ENCODE measurements at regions not wholly inside any gene's neighbourhood (a gene's known extent, or its start where the extent isn't known, plus 50 kb on each side); places are given as distances from the start of the nearest gene placed in this dataset.

- H3K36me3 ChIP-seq (ENCODE audit: control insufficient read depth in 4 of 4, insufficient read depth in 4 of 4, low read length in 3 of 4), result no peaks in the 10 kb centered on the region
- H3K27me3 ChIP-seq (replicated peaks in 2 of 5; ENCODE audit: control insufficient read depth in 4 of 5, insufficient read depth in 5 of 5, low read length in 4 of 5), result no peaks in the 10 kb centered on the region
- ChIA-PET POLR2A (no interaction called here), CTCF (interaction anchor here (0.7 kb wide), 1 partner anchor 368 kb away, joined by 3 read pairs; no protein-coding TSS in a partner anchor)
- H3K9me3 ChIP-seq (ENCODE audit: control extremely low read depth in 1 of 5, control insufficient read depth in 4 of 5, insufficient read depth in 2 of 5, low read depth in 1 of 5, low read length in 4 of 5), result no peaks in the 10 kb centered on the region
- 91% methylated on average over 2 of the region's 4 CpGs for WGBS (ENCODE audit: insufficient coverage)
- no peak overlapping the region for H3K27ac ChIP-seq (ENCODE audit: insufficient read depth in 1 of 2, low read depth in 1 of 2, low read length in 2 of 2, poor library complexity in 1 of 2, severe bottlenecking in 2 of 2)
- no peaks in the 10 kb centered on the region for H3K4me1 ChIP-seq (ENCODE audit: control extremely low read depth in 1 of 4, control insufficient read depth in 4 of 4, insufficient read depth in 4 of 4, low read length in 3 of 4)
- DNase-seq, result peak in 2 of 3 donors; percentile 6 to 25
- no peak overlapping the region for H3K4me3 ChIP-seq (ENCODE audit: control insufficient read depth in 1 of 7, extremely low read depth in 1 of 7, insufficient read depth in 4 of 7, low read depth in 2 of 7, low read length in 6 of 7)
Observed at GRCh38 chr4:12409507-12410190, 981.0 kb upstream of the HS3ST1 start.

- no peaks in the 10 kb centered on the region for H3K36me3 ChIP-seq (ENCODE audit: control insufficient read depth in 4 of 4, insufficient read depth in 4 of 4, low read length in 3 of 4)
- DNase-seq, result no peak
- CTCF ChIA-PET, result no interaction called here
- no peak overlapping the region for H3K27ac ChIP-seq (ENCODE audit: insufficient read depth in 1 of 2, low read depth in 1 of 2, low read length in 2 of 2, poor library complexity in 1 of 2, severe bottlenecking in 2 of 2)
- H3K4me3 ChIP-seq (ENCODE audit: control insufficient read depth in 1 of 7, extremely low read depth in 1 of 7, insufficient read depth in 4 of 7, low read depth in 2 of 7, low read length in 6 of 7), result no peak overlapping the region
- no peaks in the 10 kb centered on the region for H3K9me3 ChIP-seq (ENCODE audit: control extremely low read depth in 1 of 5, control insufficient read depth in 4 of 5, insufficient read depth in 2 of 5, low read depth in 1 of 5, low read length in 4 of 5)
- WGBS (ENCODE audit: insufficient coverage), result no CpG with 5 or more reads among the region's 1 CpG
- POLR2A ChIA-PET, result no interaction called here
- no peaks in the 10 kb centered on the region for H3K27me3 ChIP-seq (replicated peaks in 2 of 5; ENCODE audit: control insufficient read depth in 4 of 5, insufficient read depth in 5 of 5, low read length in 4 of 5)
- H3K4me1 ChIP-seq (ENCODE audit: control extremely low read depth in 1 of 4, control insufficient read depth in 4 of 4, insufficient read depth in 4 of 4, low read length in 3 of 4), result no peaks in the 10 kb centered on the region
Observed at GRCh38 chr4:12408364-12408763, 979.7 kb upstream of the HS3ST1 start.

GRCh38 chr4:12403175-12403574 is 974.5 kb upstream of the HS3ST1 start:
- H3K9me3 ChIP-seq (ENCODE audit: control extremely low read depth in 1 of 5, control insufficient read depth in 4 of 5, insufficient read depth in 2 of 5, low read depth in 1 of 5, low read length in 4 of 5), result no peaks in the 10 kb centered on the region
- CTCF ChIA-PET, result no interaction called here
- POLR2A ChIA-PET, result no interaction called here
- no peak overlapping the region for H3K27ac ChIP-seq (ENCODE audit: insufficient read depth in 1 of 2, low read depth in 1 of 2, low read length in 2 of 2, poor library complexity in 1 of 2, severe bottlenecking in 2 of 2)
- H3K27me3 ChIP-seq (replicated peaks in 2 of 5; ENCODE audit: control insufficient read depth in 4 of 5, insufficient read depth in 5 of 5, low read length in 4 of 5), result no peaks in the 10 kb centered on the region
- no peak overlapping the region for H3K4me3 ChIP-seq (ENCODE audit: control insufficient read depth in 1 of 7, extremely low read depth in 1 of 7, insufficient read depth in 4 of 7, low read depth in 2 of 7, low read length in 6 of 7)
- no peaks in the 10 kb centered on the region for H3K4me1 ChIP-seq (ENCODE audit: control extremely low read depth in 1 of 4, control insufficient read depth in 4 of 4, insufficient read depth in 4 of 4, low read length in 3 of 4)
- 100% methylated on average over 1 of the region's 2 CpGs for WGBS (ENCODE audit: insufficient coverage)
- DNase-seq, result no peak
- H3K36me3 ChIP-seq (ENCODE audit: control insufficient read depth in 4 of 4, insufficient read depth in 4 of 4, low read length in 3 of 4), result no peaks in the 10 kb centered on the region

- Histone ChIP-seq H3K4me3 (ENCODE audit: control insufficient read depth in 1 of 7, extremely low read depth in 1 of 7, insufficient read depth in 4 of 7, low read depth in 2 of 7, low read length in 6 of 7) (no peak overlapping the region), H3K27ac (ENCODE audit: insufficient read depth in 1 of 2, low read depth in 1 of 2, low read length in 2 of 2, poor library complexity in 1 of 2, severe bottlenecking in 2 of 2) (no peak overlapping the region), H3K9me3 (ENCODE audit: control extremely low read depth in 1 of 5, control insufficient read depth in 4 of 5, insufficient read depth in 2 of 5, low read depth in 1 of 5, low read length in 4 of 5) (no peaks in the 10 kb centered on the region), H3K27me3 (replicated peaks in 2 of 5; ENCODE audit: control insufficient read depth in 4 of 5, insufficient read depth in 5 of 5, low read length in 4 of 5) (no peaks in the 10 kb centered on the region), H3K36me3 (ENCODE audit: control insufficient read depth in 4 of 4, insufficient read depth in 4 of 4, low read length in 3 of 4) (no peaks in the 10 kb centered on the region), H3K4me1 (ENCODE audit: control extremely low read depth in 1 of 4, control insufficient read depth in 4 of 4, insufficient read depth in 4 of 4, low read length in 3 of 4) (no peaks in the 10 kb centered on the region)
- POLR2A ChIA-PET, result no interaction called here
- peak; percentile 14 to 52 (median 34) for DNase-seq
- no CpG with 5 or more reads among the region's 4 CpGs for WGBS (ENCODE audit: insufficient coverage)
- CTCF ChIA-PET, result no interaction called here
Observed at GRCh38 chr4:12399781-12400180, 971.1 kb upstream of the HS3ST1 start.

- POLR2A ChIA-PET, result no interaction called here
- 95% methylated on average over 2 of the region's 2 CpGs for WGBS (ENCODE audit: insufficient coverage)
- no peaks in the 10 kb centered on the region for H3K36me3 ChIP-seq (ENCODE audit: control insufficient read depth in 4 of 4, insufficient read depth in 4 of 4, low read length in 3 of 4)
Observed at GRCh38 chr4:12393631-12394262, 965.1 kb upstream of the HS3ST1 start.

GRCh38 chr4:12389604-12390003 is 960.9 kb upstream of the HS3ST1 start:
- no peak for DNase-seq
- POLR2A ChIA-PET, result no interaction called here
- Histone ChIP-seq H3K36me3 (ENCODE audit: control insufficient read depth in 4 of 4, insufficient read depth in 4 of 4, low read length in 3 of 4) (no peaks in the 10 kb centered on the region), H3K9me3 (ENCODE audit: control extremely low read depth in 1 of 5, control insufficient read depth in 4 of 5, insufficient read depth in 2 of 5, low read depth in 1 of 5, low read length in 4 of 5) (peaks cover 0 to 2% (median 0%) of the 10 kb centered on the region in 5 experiments), H3K27ac (ENCODE audit: insufficient read depth in 1 of 2, low read depth in 1 of 2, low read length in 2 of 2, poor library complexity in 1 of 2, severe bottlenecking in 2 of 2) (no peak overlapping the region), H3K4me3 (ENCODE audit: control insufficient read depth in 1 of 7, extremely low read depth in 1 of 7, insufficient read depth in 4 of 7, low read depth in 2 of 7, low read length in 6 of 7) (no peak overlapping the region), H3K4me1 (ENCODE audit: control extremely low read depth in 1 of 4, control insufficient read depth in 4 of 4, insufficient read depth in 4 of 4, low read length in 3 of 4) (no peaks in the 10 kb centered on the region), H3K27me3 (replicated peaks in 2 of 5; ENCODE audit: control insufficient read depth in 4 of 5, insufficient read depth in 5 of 5, low read length in 4 of 5) (no peaks in the 10 kb centered on the region)
- CTCF ChIA-PET, result interaction anchor here (1.4 kb wide), 1 partner anchor 11 kb away, joined by 3 read pairs; no protein-coding TSS in a partner anchor
- WGBS (ENCODE audit: insufficient coverage), result 100% methylated on average over 2 of the region's 2 CpGs

More at GRCh38 chr4:12393631-12394262, 965.1 kb upstream of the HS3ST1 start:
- H3K27ac ChIP-seq (ENCODE audit: insufficient read depth in 1 of 2, low read depth in 1 of 2, low read length in 2 of 2, poor library complexity in 1 of 2, severe bottlenecking in 2 of 2), result no peak overlapping the region
- no peaks in the 10 kb centered on the region for H3K9me3 ChIP-seq (ENCODE audit: control extremely low read depth in 1 of 5, control insufficient read depth in 4 of 5, insufficient read depth in 2 of 5, low read depth in 1 of 5, low read length in 4 of 5)
- CTCF ChIA-PET, result no interaction called here
- H3K27me3 ChIP-seq (replicated peaks in 2 of 5; ENCODE audit: control insufficient read depth in 4 of 5, insufficient read depth in 5 of 5, low read length in 4 of 5), result no peaks in the 10 kb centered on the region
- DNase-seq, result no peak
- H3K4me1 ChIP-seq (ENCODE audit: control extremely low read depth in 1 of 4, control insufficient read depth in 4 of 4, insufficient read depth in 4 of 4, low read length in 3 of 4), result no peaks in the 10 kb centered on the region
- no peak overlapping the region for H3K4me3 ChIP-seq (ENCODE audit: control insufficient read depth in 1 of 7, extremely low read depth in 1 of 7, insufficient read depth in 4 of 7, low read depth in 2 of 7, low read length in 6 of 7)

GRCh38 chr4:12382567-12382966 is 953.9 kb upstream of the HS3ST1 start:
- WGBS (ENCODE audit: insufficient coverage), result no CpG with 5 or more reads among the region's 2 CpGs
- Histone ChIP-seq H3K9me3 (ENCODE audit: control extremely low read depth in 1 of 5, control insufficient read depth in 4 of 5, insufficient read depth in 2 of 5, low read depth in 1 of 5, low read length in 4 of 5) (peaks cover 0 to 4% (median 0%) of the 10 kb centered on the region in 5 experiments), H3K4me3 (ENCODE audit: control insufficient read depth in 1 of 7, extremely low read depth in 1 of 7, insufficient read depth in 4 of 7, low read depth in 2 of 7, low read length in 6 of 7) (no peak overlapping the region), H3K27me3 (replicated peaks in 2 of 5; ENCODE audit: control insufficient read depth in 4 of 5, insufficient read depth in 5 of 5, low read length in 4 of 5) (no peaks in the 10 kb centered on the region), H3K27ac (ENCODE audit: insufficient read depth in 1 of 2, low read depth in 1 of 2, low read length in 2 of 2, poor library complexity in 1 of 2, severe bottlenecking in 2 of 2) (no peak overlapping the region), H3K36me3 (ENCODE audit: control insufficient read depth in 4 of 4, insufficient read depth in 4 of 4, low read length in 3 of 4) (no peaks in the 10 kb centered on the region), H3K4me1 (ENCODE audit: control extremely low read depth in 1 of 4, control insufficient read depth in 4 of 4, insufficient read depth in 4 of 4, low read length in 3 of 4) (no peaks in the 10 kb centered on the region)
- ChIA-PET CTCF (no interaction called here), POLR2A (no interaction called here)
- no peak for DNase-seq
